ENCODE measurements at regions not wholly inside any gene's neighbourhood (a gene's known extent, or its start where the extent isn't known, plus 50 kb on each side); places are given as distances from the start of the nearest gene placed in this dataset.

GRCh38 chr15:77904436-77904821, 173.1 kb downstream of the TBC1D2B start:
- no peak for TF ChIP-seq POLR2A (IDR thresholded peaks at IDR 0.05)
- TF ChIP-seq, protein P1, sequence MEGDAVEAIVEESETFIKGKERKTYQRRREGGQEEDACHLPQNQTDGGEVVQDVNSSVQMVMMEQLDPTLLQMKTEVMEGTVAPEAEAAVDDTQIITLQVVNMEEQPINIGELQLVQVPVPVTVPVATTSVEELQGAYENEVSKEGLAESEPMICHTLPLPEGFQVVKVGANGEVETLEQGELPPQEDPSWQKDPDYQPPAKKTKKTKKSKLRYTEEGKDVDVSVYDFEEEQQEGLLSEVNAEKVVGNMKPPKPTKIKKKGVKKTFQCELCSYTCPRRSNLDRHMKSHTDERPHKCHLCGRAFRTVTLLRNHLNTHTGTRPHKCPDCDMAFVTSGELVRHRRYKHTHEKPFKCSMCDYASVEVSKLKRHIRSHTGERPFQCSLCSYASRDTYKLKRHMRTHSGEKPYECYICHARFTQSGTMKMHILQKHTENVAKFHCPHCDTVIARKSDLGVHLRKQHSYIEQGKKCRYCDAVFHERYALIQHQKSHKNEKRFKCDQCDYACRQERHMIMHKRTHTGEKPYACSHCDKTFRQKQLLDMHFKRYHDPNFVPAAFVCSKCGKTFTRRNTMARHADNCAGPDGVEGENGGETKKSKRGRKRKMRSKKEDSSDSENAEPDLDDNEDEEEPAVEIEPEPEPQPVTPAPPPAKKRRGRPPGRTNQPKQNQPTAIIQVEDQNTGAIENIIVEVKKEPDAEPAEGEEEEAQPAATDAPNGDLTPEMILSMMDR (IDR thresholded peaks at IDR 0.05): no peak

Measured in esophagus squamous epithelium (tissue), 4 donors.